H1 (cell line): ENCODE measurements at regions not wholly inside any gene's neighbourhood (a gene's known extent, or its start where the extent isn't known, plus 50 kb on each side); places are given as distances from the start of the nearest gene placed in this dataset.

Experiments
- CTCF ChIA-PET: fragments of 300-600 bp; sonication (Branson Sonifier 250); formaldehyde crosslinking; loops from one replicate; lab custom pipeline; 2021; ENCODE audit not compliant: partially characterized antibody; lab: Charles Lee
- POLR2A ChIA-PET: fragments of 300-600 bp; sonication (Branson Sonifier 250); formaldehyde crosslinking; loops from one replicate; lab custom pipeline; 2021; ENCODE audit warnings: inconsistent platforms; ENCODE audit not compliant: partially characterized antibody; lab: Charles Lee
- DNase-seq, 2 experiments: peaks; one replicate each; pipeline versions ENCODE4 v3.0.0 to v3.0.0-alpha.2; 2010 to 2022; ENCODE audit warnings: low spot score in 2 of 2, low read depth in 1 of 2, mixed read lengths in 1 of 2
- FAIRE-seq: peaks from 2 replicates; lab custom pipeline; 2011; peaks lifted over from hg19 to GRCh38; lab: Jason Lieb, UNC
- H2AFZ ChIP-seq: 2 replicates; pipeline ENCODE4 v1.8.1; 2012; ENCODE audit warnings: low read length, inconsistent platforms
- H2AK5ac ChIP-seq: 2 replicates; pipeline ENCODE4 v1.6.1; 2013; ENCODE audit warnings: low read depth, low read length
- H2BK120ac ChIP-seq: replicated peaks from 2 replicates; pipeline ENCODE3; 2013; ENCODE audit warnings: low read depth, low read length, inconsistent platforms
- H2BK12ac ChIP-seq: 2 replicates; pipeline ENCODE4 v1.6.1; 2013; ENCODE audit warnings: low read depth, low read length
- H2BK15ac ChIP-seq: 2 replicates; pipeline ENCODE4 v1.6.1; 2013; ENCODE audit warnings: low read length
- H2BK20ac ChIP-seq: 2 replicates; pipeline ENCODE4 v1.6.1; 2013; ENCODE audit warnings: low read length
- H2BK5ac ChIP-seq: 2 replicates; pipeline ENCODE4 v1.6.1; 2013; ENCODE audit warnings: low read depth, low read length
- H3K14ac ChIP-seq: 2 replicates; pipeline ENCODE4 v1.6.1; 2013; ENCODE audit warnings: inconsistent platforms; ENCODE audit not compliant: insufficient read length
- H3K18ac ChIP-seq: 2 replicates; pipeline ENCODE4 v1.6.1; 2013; ENCODE audit warnings: low read length; ENCODE audit errors: extremely low read depth
- H3K23ac ChIP-seq: 2 replicates; pipeline ENCODE4 v1.6.1; 2013; ENCODE audit warnings: inconsistent platforms; ENCODE audit not compliant: insufficient read length
- H3K23me2 ChIP-seq: 2 replicates; pipeline ENCODE4 v1.6.1; 2013; ENCODE audit warnings: low read depth, low read length
- H3K27ac ChIP-seq: 2 replicates; pipeline ENCODE4 v1.6.1; 2011; ENCODE audit warnings: low read depth, low read length, inconsistent platforms
- H3K27me3 ChIP-seq, 4 experiments: replicated peaks in 1 of 4; 1 replicate in 1 of 4; 2 replicates in 3 of 4; pipeline versions ENCODE4 v1.6.1 to v1.8.1; 2011 to 2013; ENCODE audit warnings: low read length in 3 of 4, mild to moderate bottlenecking in 3 of 4, inconsistent platforms in 2 of 4, mixed read lengths in 2 of 4, moderate library complexity in 1 of 4; ENCODE audit not compliant: control insufficient read depth in 3 of 4, insufficient read depth in 3 of 4; ENCODE audit errors: extremely low read depth in 1 of 4
- H3K36me3 ChIP-seq, 4 experiments: 2 replicates each; pipeline versions ENCODE4 v1.6.1 to v1.8.1; 2011 to 2013; ENCODE audit warnings: mild to moderate bottlenecking in 4 of 4, low read length in 3 of 4, moderate library complexity in 2 of 4, control low read depth in 1 of 4, inconsistent platforms in 1 of 4; ENCODE audit not compliant: insufficient read depth in 4 of 4, control insufficient read depth in 2 of 4
- H3K4ac ChIP-seq: replicated peaks from 2 replicates; pipeline ENCODE3; 2013; ENCODE audit warnings: low read length, low read depth, mixed read lengths, inconsistent platforms; ENCODE audit not compliant: insufficient read length
- H3K4me1 ChIP-seq, 4 experiments: replicated peaks in 1 of 4; 1 replicate in 1 of 4; 2 replicates in 3 of 4; pipeline versions ENCODE4 v1.6.1 to v1.8.1; 2011 to 2013; ENCODE audit warnings: low read length in 3 of 4, inconsistent platforms in 2 of 4, mixed read lengths in 1 of 4; ENCODE audit not compliant: insufficient read depth in 4 of 4, control insufficient read depth in 3 of 4
- H3K4me2 ChIP-seq, 2 experiments: 2 replicates each; pipeline versions ENCODE4 v1.6.1 to v1.8.1; 2011 to 2013; ENCODE audit warnings: low read depth in 2 of 2, low read length in 2 of 2, control low read depth in 1 of 2, inconsistent platforms in 1 of 2, mild to moderate bottlenecking in 1 of 2; ENCODE audit not compliant: insufficient read depth in 1 of 2
- H3K4me3 ChIP-seq, 4 experiments: fragments of 200-600, 300-600 bp in 1 of 4; sonication (generic), shearing (Covaris generic), sonication (Bioruptor Twin) in 1 of 4; 2 replicates each; pipeline versions ENCODE4 v1.5.1 to v1.8.1; 2011 to 2016; ENCODE audit warnings: low read length in 4 of 4, low read depth in 3 of 4, control low read depth in 2 of 4, inconsistent platforms in 2 of 4, mild to moderate bottlenecking in 2 of 4, mixed read lengths in 1 of 4, moderate library complexity in 1 of 4; ENCODE audit not compliant: insufficient read depth in 2 of 4; ENCODE audit errors: extremely low read depth in 1 of 4
- H3K56ac ChIP-seq: replicated peaks from 2 replicates; pipeline ENCODE3; 2013; ENCODE audit warnings: low read depth, mild to moderate bottlenecking, mixed read lengths, low read length, inconsistent platforms; ENCODE audit not compliant: insufficient read length
- H3K79me1 ChIP-seq: 2 replicates; pipeline ENCODE4 v1.6.1; 2013; ENCODE audit warnings: low read depth, low read length, control low read depth
- H3K79me2 ChIP-seq, 2 experiments: 2 replicates each; pipeline versions ENCODE4 v1.6.1 to v1.8.1; 2012 to 2013; ENCODE audit warnings: low read length in 2 of 2, mild to moderate bottlenecking in 2 of 2, inconsistent platforms in 1 of 2; ENCODE audit not compliant: insufficient read depth in 2 of 2, control insufficient read depth in 1 of 2
- H3K9ac ChIP-seq, 4 experiments: replicated peaks in 1 of 4; 1 replicate in 1 of 4; 2 replicates in 3 of 4; pipeline versions ENCODE4 v1.6.1 to v1.8.1; 2011 to 2013; ENCODE audit warnings: low read depth in 3 of 4, low read length in 3 of 4, control low read depth in 2 of 4, mild to moderate bottlenecking in 2 of 4, moderate library complexity in 2 of 4, inconsistent platforms in 1 of 4; ENCODE audit errors: extremely low read depth in 1 of 4
- H3K9me3 ChIP-seq, 2 experiments: 2 replicates each; pipeline versions ENCODE4 v1.6.1 to v1.8.1; 2012 to 2013; ENCODE audit warnings: mild to moderate bottlenecking in 2 of 2, moderate library complexity in 2 of 2, control low read depth in 1 of 2, inconsistent platforms in 1 of 2, low read depth in 1 of 2, low read length in 1 of 2, mixed read lengths in 1 of 2; ENCODE audit not compliant: insufficient read depth in 2 of 2
- H4K20me1 ChIP-seq, 2 experiments: replicated peaks in 1 of 2; 2 replicates each; pipeline versions ENCODE3 to v1.8.1; 2011 to 2013; ENCODE audit warnings: inconsistent platforms in 2 of 2, low read length in 2 of 2, mild to moderate bottlenecking in 1 of 2; ENCODE audit not compliant: insufficient read depth in 2 of 2, control insufficient read depth in 1 of 2
- H4K5ac ChIP-seq: 2 replicates; pipeline ENCODE4 v1.6.1; 2013; ENCODE audit warnings: low read length, low read depth, mixed read lengths, inconsistent platforms; ENCODE audit not compliant: insufficient read length
- H4K8ac ChIP-seq: 2 replicates; pipeline ENCODE4 v1.8.0; 2013; ENCODE audit warnings: mild to moderate bottlenecking, moderate library complexity, low read length, inconsistent platforms; ENCODE audit not compliant: insufficient read depth; ENCODE audit errors: extremely low read depth
- H4K91ac ChIP-seq: replicated peaks from 2 replicates; pipeline ENCODE3; 2013; ENCODE audit warnings: low read length, mixed read lengths, inconsistent platforms; ENCODE audit not compliant: insufficient read length
- BRCA1 ChIP-seq: IDR thresholded peaks from 2 replicates; pipeline ENCODE4 v1.6.1; 2012; ENCODE audit warnings: low read depth, low read length, improper control_type of control experiment
- POLR2AphosphoS5 ChIP-seq: IDR thresholded peaks from 2 replicates; pipeline ENCODE4 v1.6.1; 2011; ENCODE audit warnings: low read depth, low read length
- SP4 ChIP-seq: IDR thresholded peaks from 2 replicates; pipeline ENCODE4 v1.6.1; 2012; ENCODE audit warnings: low read length, inconsistent platforms
- TAF1 ChIP-seq: IDR thresholded peaks from 2 replicates; pipeline ENCODE4 v1.6.1; 2011; ENCODE audit warnings: mild to moderate bottlenecking, low read depth, low read length
- YY1 ChIP-seq: IDR thresholded peaks from 2 replicates; pipeline ENCODE4 v1.6.1; 2011; ENCODE audit warnings: low read depth, mild to moderate bottlenecking, low read length
- WGBS, 2 experiments: shearing (Covaris generic) in 1 of 2; methylation state at CpG; one replicate each; pipeline versions ENCODE4 v1.1.6 to v1.1.7; 2013 to 2015; ENCODE audit warnings: low lambda C conversion rate in 2 of 2, mixed read lengths in 2 of 2, inconsistent platforms in 1 of 2, low coverage in 1 of 2, missing lambda C conversion rate in 1 of 2; ENCODE audit not compliant: insufficient replicate concordance in 2 of 2, insufficient coverage in 1 of 2, insufficient read length in 1 of 2; ENCODE audit errors: extremely low coverage in 1 of 2, missing lambda C conversion rate in 1 of 2; 5-methylcytosine and 5-hydroxymethylcytosine counted together
- TF ChIP-seq, protein P1 (sequence below), 3 experiments: IDR thresholded peaks; 1 replicate in 2 of 3; 2 replicates in 1 of 3; pipeline versions ENCODE4 v1.5.1 to v1.6.1; 2011; ENCODE audit warnings: low read length in 3 of 3, mild to moderate bottlenecking in 3 of 3, inconsistent platforms in 2 of 3, low read depth in 1 of 3, moderate library complexity in 1 of 3; ENCODE audit not compliant: insufficient read depth in 1 of 3; ENCODE audit errors: control extremely low read depth in 1 of 3

- no peak overlapping the region for H2BK15ac ChIP-seq
- no peak overlapping the region for H2BK20ac ChIP-seq
- no peaks in the 10 kb centered on the region for H3K36me3 ChIP-seq
- no peak for DNase-seq
- POLR2A ChIA-PET, result no interaction called here
- no peaks in the 10 kb centered on the region for H4K20me1 ChIP-seq
- no peak overlapping the region for H3K14ac ChIP-seq
- no peak overlapping the region for H4K5ac ChIP-seq
- FAIRE-seq, result no peak
- no peak overlapping the region for H3K27ac ChIP-seq
- H3K23me2 ChIP-seq, result no peaks in the 10 kb centered on the region
- H3K4me2 ChIP-seq, result no peak overlapping the region
- no peak overlapping the region for H4K91ac ChIP-seq
- H3K23ac ChIP-seq, result no peak overlapping the region
- no peak overlapping the region for H2AK5ac ChIP-seq
- H3K18ac ChIP-seq, result no peak overlapping the region; the same call in 1 of the 2 replicates
- no peaks in the 10 kb centered on the region for H3K79me2 ChIP-seq
- H3K79me1 ChIP-seq, result no peaks in the 10 kb centered on the region
- no peak overlapping the region for H3K9ac ChIP-seq
- no peak overlapping the region for H2BK5ac ChIP-seq
- WGBS, 2 experiments, result 95% methylated on average over 2 of the region's 2 CpGs; no CpG with 5 or more reads in 1 of the 2 experiments
- no peak overlapping the region for H3K56ac ChIP-seq
- H2BK12ac ChIP-seq, result no peak overlapping the region
- no peaks in the 10 kb centered on the region for H3K27me3 ChIP-seq
- TF ChIP-seq TAF1 (no peak), BRCA1 (no peak), POLR2AphosphoS5 (no peak), SP4 (no peak), YY1 (no peak)
- TF ChIP-seq, protein P1, sequence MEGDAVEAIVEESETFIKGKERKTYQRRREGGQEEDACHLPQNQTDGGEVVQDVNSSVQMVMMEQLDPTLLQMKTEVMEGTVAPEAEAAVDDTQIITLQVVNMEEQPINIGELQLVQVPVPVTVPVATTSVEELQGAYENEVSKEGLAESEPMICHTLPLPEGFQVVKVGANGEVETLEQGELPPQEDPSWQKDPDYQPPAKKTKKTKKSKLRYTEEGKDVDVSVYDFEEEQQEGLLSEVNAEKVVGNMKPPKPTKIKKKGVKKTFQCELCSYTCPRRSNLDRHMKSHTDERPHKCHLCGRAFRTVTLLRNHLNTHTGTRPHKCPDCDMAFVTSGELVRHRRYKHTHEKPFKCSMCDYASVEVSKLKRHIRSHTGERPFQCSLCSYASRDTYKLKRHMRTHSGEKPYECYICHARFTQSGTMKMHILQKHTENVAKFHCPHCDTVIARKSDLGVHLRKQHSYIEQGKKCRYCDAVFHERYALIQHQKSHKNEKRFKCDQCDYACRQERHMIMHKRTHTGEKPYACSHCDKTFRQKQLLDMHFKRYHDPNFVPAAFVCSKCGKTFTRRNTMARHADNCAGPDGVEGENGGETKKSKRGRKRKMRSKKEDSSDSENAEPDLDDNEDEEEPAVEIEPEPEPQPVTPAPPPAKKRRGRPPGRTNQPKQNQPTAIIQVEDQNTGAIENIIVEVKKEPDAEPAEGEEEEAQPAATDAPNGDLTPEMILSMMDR (IDR thresholded peaks at IDR 0.05; ENCODE audit: control extremely low read depth in 1 of 3, insufficient read depth in 1 of 3, low read depth in 1 of 3, low read length in 3 of 3), result no peak
- TF ChIP-seq, all 59 proteins: peak for 0
- Histone ChIP-seq H2BK120ac (no peak overlapping the region), H3K4ac (no peak overlapping the region), H3K4me3 (no peak overlapping the region), H3K9me3 (no peaks in the 10 kb centered on the region), H2AFZ (no peak overlapping the region), H4K8ac (no peak overlapping the region), H3K4me1 (peaks cover 0 to 8% (median 1%) of the 10 kb centered on the region in 4 experiments; a peak in 3 of 7 replicates)
- CTCF ChIA-PET, result no interaction called here
These were observed 171.3 kb downstream of the CDC5L start for GRCh38 chr6:44558832-44559251.
